Activated CD4-positive, alpha-beta T cell treated with anti-CD3 and anti-CD28 coated beads, Interleukin-2, amount 10 ng/mL, durations not matched to agents 24 days and 14 days (primary cell): ENCODE measurements at regions not wholly inside any gene's neighbourhood (a gene's known extent, or its start where the extent isn't known, plus 50 kb on each side); places are given as distances from the start of the nearest gene placed in this dataset.

Experiments used
- DNase-seq: peaks from one replicate; pipeline ENCODE4 v3.0.0; 2022
- H3K27ac Mint-ChIP-seq: one replicate; pipeline ENCODE4 v1.8.0; 2022; ENCODE audit warnings: mild to moderate bottlenecking, mixed read lengths
- H3K27me3 Mint-ChIP-seq: one replicate; pipeline ENCODE4 v1.8.0; 2022; ENCODE audit warnings: mixed read lengths
- H3K36me3 Mint-ChIP-seq: one replicate; pipeline ENCODE4 v1.8.0; 2022; ENCODE audit warnings: low read depth, mild to moderate bottlenecking, mixed read lengths
- H3K4me1 Mint-ChIP-seq: one replicate; pipeline ENCODE4 v1.8.0; 2021; ENCODE audit warnings: mixed read lengths
- H3K4me3 Mint-ChIP-seq: one replicate; pipeline ENCODE4 v1.8.0; 2022; ENCODE audit warnings: mild to moderate bottlenecking, moderate library complexity, mixed read lengths
- H3K9me3 Mint-ChIP-seq: one replicate; pipeline ENCODE4 v1.8.0; 2021; ENCODE audit warnings: mixed read lengths
- intact Hi-C: fragments of 100-400 bp; cut with micrococcal nuclease; formaldehyde crosslinking; loops from one replicate; pipeline ENCODE4 v1.15.1; 2023

DNA sequence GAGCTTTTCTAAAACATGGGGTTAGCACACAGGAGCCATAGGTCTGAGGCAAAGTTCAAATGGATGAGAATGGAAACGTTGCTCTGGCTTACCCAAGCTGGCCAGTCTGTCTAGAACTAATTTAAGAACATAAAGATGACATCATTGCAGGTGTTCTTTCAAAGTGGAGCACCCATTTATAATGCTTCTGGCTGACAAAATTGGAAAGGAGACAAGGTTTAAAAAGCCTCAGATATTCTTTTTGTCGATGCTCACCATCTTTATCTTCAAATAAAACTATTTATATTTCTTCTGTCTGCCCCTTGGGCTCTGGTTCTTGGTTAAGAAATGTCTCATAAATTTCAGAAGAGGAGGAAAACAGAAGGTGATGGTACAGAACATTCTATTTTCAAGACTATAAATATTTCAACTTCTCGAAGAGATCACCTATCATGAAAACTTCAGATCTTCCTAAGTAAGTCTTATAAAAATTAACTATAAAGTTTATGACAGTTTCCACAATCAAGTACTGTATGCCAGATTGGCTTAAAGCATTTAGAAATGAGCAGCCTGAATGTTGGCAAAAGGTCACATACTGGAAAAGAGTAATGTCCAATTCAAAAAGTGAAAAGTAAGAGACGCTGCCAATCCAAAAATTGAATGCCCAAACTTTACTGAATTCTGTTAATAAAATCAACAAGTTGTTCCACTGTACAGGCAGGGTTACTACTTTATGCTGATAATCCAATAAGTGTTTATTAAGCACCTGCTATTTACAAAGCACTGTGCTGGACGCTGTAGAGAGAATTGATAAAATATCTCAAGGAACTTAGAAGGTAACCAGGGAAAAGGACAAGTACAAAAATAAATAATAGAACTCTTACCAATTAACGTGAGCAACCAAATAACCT is 92.0 kb downstream of the ETS2 start:
- no peak overlapping the region for H3K27ac Mint-ChIP-seq
- peak; percentile 18 for DNase-seq
- no peak overlapping the region for H3K4me3 Mint-ChIP-seq
- H3K27me3 Mint-ChIP-seq, result peaks cover 6% of the 10 kb centered on the region
- H3K9me3 Mint-ChIP-seq, result peaks cover 18% of the 10 kb centered on the region
- H3K36me3 Mint-ChIP-seq, result no peaks in the 10 kb centered on the region
- intact Hi-C loops, result loop anchor here (10.0 kb wide), 1 partner anchor 63 kb away; no protein-coding TSS in a partner anchor
- H3K4me1 Mint-ChIP-seq, result peaks cover 2% of the 10 kb centered on the region

GRCh38 chr21:38894899-38895298 is 89.2 kb downstream of the ETS2 start:
- H3K27ac Mint-ChIP-seq, result no peak overlapping the region
- H3K27me3 Mint-ChIP-seq, result peaks cover 19% of the 10 kb centered on the region
- H3K9me3 Mint-ChIP-seq, result peaks cover 14% of the 10 kb centered on the region
- DNase-seq, result peak; percentile 42
- H3K4me1 Mint-ChIP-seq, result peaks cover 2% of the 10 kb centered on the region
- H3K36me3 Mint-ChIP-seq, result no peaks in the 10 kb centered on the region
- intact Hi-C loops, result loop anchor here (10.0 kb wide), 1 partner anchor 60 kb away; no protein-coding TSS in a partner anchor
- H3K4me3 Mint-ChIP-seq, result no peak overlapping the region

DNA sequence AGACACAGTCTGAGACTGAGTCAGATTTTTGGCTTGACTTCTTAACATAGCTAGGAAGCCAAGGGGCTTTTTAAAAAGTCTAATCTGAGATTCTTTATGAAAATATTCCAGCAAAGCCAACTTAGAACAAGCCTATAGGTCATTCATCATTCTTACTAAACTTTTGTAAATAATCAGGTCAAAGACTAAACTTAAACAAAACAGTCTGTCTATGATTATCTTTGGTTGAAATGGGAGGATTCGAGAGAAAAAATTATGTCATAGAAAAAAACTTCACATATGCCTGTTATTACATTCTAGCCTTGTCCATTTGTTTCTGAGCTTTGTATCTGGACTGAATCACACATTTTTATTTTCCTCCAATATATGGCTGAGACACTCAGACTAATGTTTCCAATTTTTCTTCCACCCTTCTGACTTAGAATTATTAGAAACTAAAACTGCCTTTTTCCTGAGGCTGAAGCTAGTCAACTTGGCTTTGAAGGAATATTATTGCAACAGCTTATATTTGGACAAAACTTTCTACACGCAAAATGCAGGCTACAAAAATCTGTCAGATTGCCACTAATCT is 83.3 kb downstream of the ETS2 start:
- Mint-ChIP-seq H3K9me3 (peaks cover 24% of the 10 kb centered on the region), H3K4me3 (no peak overlapping the region), H3K27me3 (peaks cover 24% of the 10 kb centered on the region), H3K4me1 (no peaks in the 10 kb centered on the region), H3K27ac (no peak overlapping the region), H3K36me3 (no peaks in the 10 kb centered on the region)
- intact Hi-C loops, result no loop called here
- no peak for DNase-seq

DNA sequence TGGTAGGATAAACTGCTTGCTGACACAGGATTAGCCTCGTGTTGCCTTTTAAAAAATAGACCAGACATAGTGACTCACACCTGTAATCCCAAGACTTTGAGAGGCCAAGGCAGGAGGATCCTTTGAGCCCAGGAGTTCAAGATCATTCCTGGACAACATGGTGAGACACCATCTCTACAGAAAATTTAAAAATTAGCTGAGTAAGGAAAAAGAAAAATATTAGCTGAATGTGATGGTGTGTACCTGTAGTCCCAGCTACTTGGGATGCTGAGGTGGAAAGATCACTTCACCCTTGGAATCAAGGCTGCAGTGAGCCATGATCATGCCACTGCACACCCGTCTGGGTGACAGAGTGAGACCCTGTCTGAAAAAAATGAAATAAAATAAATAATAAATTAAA is 82.0 kb downstream of the ETS2 start:
- Mint-ChIP-seq H3K27me3 (peaks cover 31% of the 10 kb centered on the region), H3K36me3 (no peaks in the 10 kb centered on the region), H3K27ac (no peak overlapping the region), H3K4me1 (no peaks in the 10 kb centered on the region), H3K4me3 (no peak overlapping the region), H3K9me3 (peaks cover 34% of the 10 kb centered on the region)
- intact Hi-C loops, result no loop called here
- DNase-seq, result no peak

DNA sequence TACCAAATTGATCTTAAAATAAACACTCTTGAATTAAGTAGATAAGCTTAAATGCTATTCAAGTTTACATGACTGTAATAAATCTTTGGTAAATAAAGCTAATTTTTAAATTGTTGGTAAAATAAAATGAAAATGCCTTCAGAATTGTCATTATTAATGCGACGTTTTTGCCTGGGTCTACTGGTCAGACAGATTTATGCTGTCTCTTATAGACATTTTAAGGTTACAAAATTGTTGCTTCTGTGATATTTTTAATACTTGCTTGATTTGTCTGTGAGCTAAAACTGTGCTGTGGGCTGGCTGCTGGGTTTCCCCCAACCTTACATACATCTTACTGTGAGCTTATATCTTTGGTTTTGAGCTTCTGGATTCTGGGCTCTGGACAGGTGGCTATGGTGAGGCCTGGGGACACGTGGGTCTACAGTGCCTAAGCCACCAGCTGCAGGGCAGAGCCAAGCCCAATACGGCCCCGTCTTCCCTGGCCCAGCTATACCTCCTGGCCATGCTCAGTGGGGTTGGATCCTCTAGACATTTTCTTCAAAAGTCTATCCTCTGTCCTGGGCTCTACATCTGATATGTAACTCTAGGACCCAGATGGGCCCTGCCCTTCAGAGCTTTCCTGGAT is 81.4 kb downstream of the ETS2 start:
- H3K4me1 Mint-ChIP-seq, result no peaks in the 10 kb centered on the region
- intact Hi-C loops, result no loop called here
- no peak overlapping the region for H3K4me3 Mint-ChIP-seq
- H3K27ac Mint-ChIP-seq, result no peak overlapping the region
- peaks cover 34% of the 10 kb centered on the region for H3K9me3 Mint-ChIP-seq
- H3K27me3 Mint-ChIP-seq, result peaks cover 31% of the 10 kb centered on the region
- DNase-seq, result no peak
- H3K36me3 Mint-ChIP-seq, result no peaks in the 10 kb centered on the region

DNA sequence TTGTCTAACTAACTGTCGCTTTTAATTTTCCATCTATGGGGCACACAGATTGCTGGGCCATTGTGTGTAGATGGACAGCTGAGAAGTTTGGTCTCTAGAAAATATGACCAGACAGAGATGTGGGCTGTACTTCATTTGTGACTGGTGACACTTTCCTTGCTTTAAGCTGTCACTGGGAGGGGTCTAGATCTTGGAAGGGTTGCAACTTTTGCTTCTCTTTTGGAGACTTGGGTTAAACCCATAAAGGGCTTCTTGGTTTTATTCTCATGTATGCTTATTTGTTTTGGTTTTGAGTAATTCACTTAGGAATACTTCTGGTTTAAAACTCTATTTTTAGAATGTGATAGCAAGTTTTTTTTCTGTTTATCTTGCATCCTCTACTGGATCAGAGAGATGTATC is 80.2 kb downstream of the ETS2 start:
- H3K4me1 Mint-ChIP-seq, result no peaks in the 10 kb centered on the region
- intact Hi-C loops, result no loop called here
- peaks cover 36% of the 10 kb centered on the region for H3K9me3 Mint-ChIP-seq
- H3K4me3 Mint-ChIP-seq, result no peak overlapping the region
- H3K27me3 Mint-ChIP-seq, result peaks cover 25% of the 10 kb centered on the region
- no peak for DNase-seq
- no peak overlapping the region for H3K27ac Mint-ChIP-seq
- H3K36me3 Mint-ChIP-seq, result no peaks in the 10 kb centered on the region

DNA sequence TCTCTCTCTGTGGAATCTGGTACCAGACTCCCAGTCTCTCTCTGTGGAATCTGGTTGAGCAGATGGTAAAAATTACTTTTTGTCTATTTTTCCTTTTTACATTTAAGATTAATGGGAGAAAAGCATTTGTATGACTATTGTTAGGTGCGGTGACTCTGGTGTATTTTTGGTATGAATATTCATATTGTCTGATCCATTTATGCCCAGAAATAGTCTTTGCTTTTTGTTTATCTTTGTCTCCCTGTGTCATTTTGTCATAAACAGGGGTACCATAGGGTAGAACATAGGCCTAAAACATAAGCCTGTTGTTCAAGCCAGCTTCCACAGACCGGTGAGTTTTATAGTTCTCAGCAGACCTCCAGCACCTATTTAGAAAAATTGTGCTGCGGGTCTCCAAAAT is 78.7 kb downstream of the ETS2 start:
- H3K9me3 Mint-ChIP-seq, result peaks cover 33% of the 10 kb centered on the region
- no peaks in the 10 kb centered on the region for H3K36me3 Mint-ChIP-seq
- no peak for DNase-seq
- intact Hi-C loops, result no loop called here
- H3K27me3 Mint-ChIP-seq, result peaks cover 18% of the 10 kb centered on the region
- no peak overlapping the region for H3K27ac Mint-ChIP-seq
- no peaks in the 10 kb centered on the region for H3K4me1 Mint-ChIP-seq
- no peak overlapping the region for H3K4me3 Mint-ChIP-seq

DNA sequence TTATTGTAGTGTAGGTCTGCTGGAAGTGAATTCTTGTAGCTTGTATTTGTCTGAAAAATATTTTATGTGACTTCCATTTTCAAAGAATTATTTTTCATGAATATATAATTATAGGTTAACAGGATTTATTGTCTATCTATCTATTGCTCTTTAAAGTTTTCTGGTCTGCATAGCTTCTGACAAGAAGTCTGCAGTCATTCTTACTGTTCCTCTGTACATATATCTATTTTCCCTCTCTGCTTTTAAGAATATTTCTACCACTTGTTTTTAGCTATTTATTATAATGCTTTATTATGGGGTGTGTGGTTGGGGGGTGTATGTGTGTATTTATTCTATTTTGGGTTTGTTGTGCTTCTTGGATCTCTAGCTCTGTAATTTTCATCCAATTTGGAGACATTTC is 77.4 kb downstream of the ETS2 start:
- H3K4me3 Mint-ChIP-seq, result no peak overlapping the region
- H3K9me3 Mint-ChIP-seq, result peaks cover 34% of the 10 kb centered on the region
- no peak for DNase-seq
- no peak overlapping the region for H3K27ac Mint-ChIP-seq
- peaks cover 12% of the 10 kb centered on the region for H3K27me3 Mint-ChIP-seq
- intact Hi-C loops, result no loop called here
- H3K36me3 Mint-ChIP-seq, result no peaks in the 10 kb centered on the region
- H3K4me1 Mint-ChIP-seq, result no peaks in the 10 kb centered on the region

DNA sequence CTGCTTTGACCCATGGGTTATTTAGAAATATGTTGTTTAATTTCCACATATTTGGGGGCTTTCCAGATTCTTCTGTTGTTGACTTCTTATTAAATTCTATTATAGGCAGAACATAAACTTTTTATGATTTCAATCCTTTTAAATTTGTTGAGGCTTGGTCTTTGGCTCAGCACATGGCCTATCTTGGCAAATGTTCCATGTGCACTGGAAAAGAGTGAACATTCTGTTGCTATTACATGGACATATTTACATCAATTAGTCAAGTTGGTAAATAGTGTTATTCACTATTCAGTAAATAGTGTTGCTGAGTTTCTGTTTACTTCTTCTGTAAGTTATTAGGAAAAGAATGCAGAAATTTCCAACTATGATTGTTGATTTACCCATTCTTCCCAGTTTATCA is 75.4 kb downstream of the ETS2 start:
- intact Hi-C loops, result no loop called here

GRCh38 chr21:38880577-38880966 is 74.8 kb downstream of the ETS2 start:
- Mint-ChIP-seq H3K27me3 (peaks cover 12% of the 10 kb centered on the region), H3K4me3 (no peak overlapping the region), H3K9me3 (peaks cover 25% of the 10 kb centered on the region), H3K27ac (no peak overlapping the region), H3K36me3 (no peaks in the 10 kb centered on the region), H3K4me1 (peaks cover 3% of the 10 kb centered on the region)
- intact Hi-C loops, result no loop called here
- DNase-seq, result no peak

More for the DNA sequence above, 75.4 kb downstream of the ETS2 start:
- Mint-ChIP-seq H3K27ac (no peak overlapping the region), H3K4me3 (no peak overlapping the region), H3K27me3 (peaks cover 12% of the 10 kb centered on the region), H3K9me3 (peaks cover 28% of the 10 kb centered on the region), H3K36me3 (no peaks in the 10 kb centered on the region), H3K4me1 (no peaks in the 10 kb centered on the region)
- DNase-seq, result no peak

GRCh38 chr21:38879912-38880576 is 74.3 kb downstream of the ETS2 start:
- DNase-seq, result no peak
- H3K36me3 Mint-ChIP-seq, result no peaks in the 10 kb centered on the region
- no peak overlapping the region for H3K4me3 Mint-ChIP-seq
- peaks cover 12% of the 10 kb centered on the region for H3K27me3 Mint-ChIP-seq
- intact Hi-C loops, result no loop called here
- no peak overlapping the region for H3K27ac Mint-ChIP-seq
- H3K4me1 Mint-ChIP-seq, result peaks cover 3% of the 10 kb centered on the region
- H3K9me3 Mint-ChIP-seq, result peaks cover 25% of the 10 kb centered on the region

DNA sequence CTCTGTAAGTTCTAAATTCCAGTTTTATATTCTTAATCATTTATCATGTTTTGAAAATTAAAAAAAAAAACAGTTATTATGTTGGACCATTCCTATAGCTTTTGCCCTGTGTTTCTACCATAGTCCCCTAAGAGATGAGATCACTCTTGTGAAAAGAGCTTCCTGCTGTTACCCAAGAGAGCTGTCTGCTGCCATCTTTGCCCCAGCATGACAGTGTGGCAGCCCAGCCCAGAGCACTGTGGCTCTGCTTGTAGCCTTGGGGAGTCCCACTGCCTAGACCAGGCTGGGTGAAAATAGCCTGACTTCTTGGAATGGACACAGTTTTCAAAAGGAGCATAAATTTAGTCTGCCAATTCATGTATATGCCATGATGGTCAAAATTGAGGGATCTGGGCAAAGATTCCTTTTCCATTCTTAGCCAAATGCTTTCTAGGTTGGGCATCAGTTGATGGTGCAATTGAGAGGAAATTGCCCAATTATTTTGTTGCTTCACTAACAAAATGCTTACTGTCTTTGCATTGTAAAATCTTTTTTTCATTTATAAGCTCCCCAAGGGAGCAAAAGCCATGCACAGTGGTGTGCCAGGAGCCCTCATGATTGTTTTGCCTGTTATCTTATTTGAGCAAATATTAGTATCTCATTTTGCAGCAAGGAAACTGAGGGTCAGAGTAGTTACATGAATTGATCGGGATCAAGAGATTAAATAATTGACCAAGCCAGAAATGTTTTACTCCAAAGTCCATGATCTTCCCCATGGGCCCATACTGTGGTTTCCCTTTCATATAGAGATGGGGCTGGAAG is 72.8 kb downstream of the ETS2 start:
- no peak for DNase-seq
- H3K9me3 Mint-ChIP-seq, result peaks cover 16% of the 10 kb centered on the region
- no peak overlapping the region for H3K27ac Mint-ChIP-seq
- no peaks in the 10 kb centered on the region for H3K36me3 Mint-ChIP-seq
- H3K27me3 Mint-ChIP-seq, result peaks cover 6% of the 10 kb centered on the region
- intact Hi-C loops, result no loop called here
- no peak overlapping the region for H3K4me3 Mint-ChIP-seq
- H3K4me1 Mint-ChIP-seq, result peaks cover 3% of the 10 kb centered on the region

GRCh38 chr21:38875694-38876492 is 70.2 kb downstream of the ETS2 start:
- peaks cover 2% of the 10 kb centered on the region for H3K27me3 Mint-ChIP-seq
- intact Hi-C loops, result no loop called here
- H3K27ac Mint-ChIP-seq, result no peak overlapping the region
- H3K9me3 Mint-ChIP-seq, result peaks cover 8% of the 10 kb centered on the region
- no peak overlapping the region for H3K4me3 Mint-ChIP-seq
- no peaks in the 10 kb centered on the region for H3K36me3 Mint-ChIP-seq
- DNase-seq, result no peak
- H3K4me1 Mint-ChIP-seq, result peaks cover 3% of the 10 kb centered on the region
